Neural crest cell (in vitro differentiated cells): ENCODE measurements at regions not wholly inside any gene's neighbourhood (a gene's known extent, or its start where the extent isn't known, plus 50 kb on each side); places are given as distances from the start of the nearest gene placed in this dataset.

ENCODE experiments used
- DNase-seq: peaks from one replicate; pipeline ENCODE4 v3.0.0; 2021; ENCODE audit warnings: low read depth, mixed read lengths, low spot score
- H3K27ac Mint-ChIP-seq: one replicate; pipeline ENCODE4 v1.8.0; 2021; ENCODE audit warnings: mild to moderate bottlenecking, mixed read lengths; ENCODE audit not compliant: unreplicated experiment
- H3K27me3 Mint-ChIP-seq: 2 replicates; pipeline ENCODE4 v1.8.0; 2021; ENCODE audit warnings: low read depth, mild to moderate bottlenecking, mixed read lengths
- H3K36me3 Mint-ChIP-seq: 2 replicates; pipeline ENCODE4 v1.8.0; 2021; ENCODE audit warnings: low read depth, mild to moderate bottlenecking, mixed read lengths
- H3K4me1 Mint-ChIP-seq: 2 replicates; pipeline ENCODE4 v1.8.0; 2021; ENCODE audit warnings: mixed read lengths
- H3K4me3 Mint-ChIP-seq: one replicate; pipeline ENCODE4 v1.8.0; 2021; ENCODE audit warnings: mild to moderate bottlenecking, mixed read lengths
- H3K9me3 Mint-ChIP-seq: 2 replicates; pipeline ENCODE4 v1.8.0; 2021; ENCODE audit warnings: mixed read lengths
- CTCF ChIP-seq: fragments of 200-600 bp; sonication (generic); conservative IDR thresholded peaks from 2 replicates; pipeline ENCODE4 v1.5.0; 2021; ENCODE audit warnings: antibody characterized with exemption, mild to moderate bottlenecking

GRCh38 chr10:10942441-10942840 lies 75.2 kb upstream of the CELF2 start:
- H3K36me3 Mint-ChIP-seq, result peaks cover 7% of the 10 kb centered on the region

GRCh38 chr10:10946081-10946480 lies 71.6 kb upstream of the CELF2 start:
- no peak overlapping the region for H3K27ac Mint-ChIP-seq
- no peak for TF ChIP-seq CTCF
- no peaks in the 10 kb centered on the region for H3K4me1 Mint-ChIP-seq
- no peaks in the 10 kb centered on the region for H3K27me3 Mint-ChIP-seq
- no peak overlapping the region for H3K4me3 Mint-ChIP-seq
- peaks cover 15% of the 10 kb centered on the region for H3K9me3 Mint-ChIP-seq
- no peak for DNase-seq
- peaks cover 7% of the 10 kb centered on the region for H3K36me3 Mint-ChIP-seq

More at GRCh38 chr10:10942441-10942840, 75.2 kb upstream of the CELF2 start:
- no peaks in the 10 kb centered on the region for H3K27me3 Mint-ChIP-seq
- no peak overlapping the region for H3K27ac Mint-ChIP-seq
- peaks cover 11% of the 10 kb centered on the region for H3K9me3 Mint-ChIP-seq
- TF ChIP-seq CTCF, result no peak
- no peak for DNase-seq
- H3K4me1 Mint-ChIP-seq, result no peaks in the 10 kb centered on the region
- H3K4me3 Mint-ChIP-seq, result no peak overlapping the region

GRCh38 chr10:10946801-10947200 lies 70.9 kb upstream of the CELF2 start:
- H3K4me1 Mint-ChIP-seq, result no peaks in the 10 kb centered on the region
- H3K4me3 Mint-ChIP-seq, result no peak overlapping the region
- H3K36me3 Mint-ChIP-seq, result peaks cover 7% of the 10 kb centered on the region
- H3K27me3 Mint-ChIP-seq, result no peaks in the 10 kb centered on the region
- DNase-seq, result no peak
- TF ChIP-seq CTCF, result no peak
- peaks cover 15% of the 10 kb centered on the region for H3K9me3 Mint-ChIP-seq
- H3K27ac Mint-ChIP-seq, result no peak overlapping the region

- no peaks in the 10 kb centered on the region for H3K4me1 Mint-ChIP-seq
- no peak overlapping the region for H3K27ac Mint-ChIP-seq
- H3K27me3 Mint-ChIP-seq, result no peaks in the 10 kb centered on the region
- no peaks in the 10 kb centered on the region for H3K36me3 Mint-ChIP-seq
- H3K4me3 Mint-ChIP-seq, result no peak overlapping the region
- peaks cover 8% of the 10 kb centered on the region for H3K9me3 Mint-ChIP-seq
- DNase-seq, result no peak
- TF ChIP-seq CTCF, result no peak
These were observed 66.0 kb upstream of the CELF2 start for GRCh38 chr10:10951675-10952074.

GRCh38 chr10:10952800-10953199 lies 64.9 kb upstream of the CELF2 start:
- Mint-ChIP-seq H3K4me3 (no peak overlapping the region), H3K27ac (no peak overlapping the region), H3K9me3 (peaks cover 9% of the 10 kb centered on the region), H3K27me3 (no peaks in the 10 kb centered on the region), H3K4me1 (no peaks in the 10 kb centered on the region), H3K36me3 (no peaks in the 10 kb centered on the region)
- DNase-seq, result no peak
- TF ChIP-seq CTCF, result no peak
